ENCODE measurements at regions not wholly inside any gene's neighbourhood (a gene's known extent, or its start where the extent isn't known, plus 50 kb on each side); places are given as distances from the start of the nearest gene placed in this dataset.

GRCh38 chr11:115083144-115083806 lies 404.9 kb downstream of the NXPE2 start:
- H3K36me3 Mint-ChIP-seq (ENCODE audit: insufficient read depth, unreplicated experiment): no peaks in the 10 kb centered on the region
- no peak for TF ChIP-seq CTCF (IDR thresholded peaks at IDR 0.05; ENCODE audit: unreplicated experiment)
- H3K4me3 Mint-ChIP-seq (ENCODE audit: low read depth, unreplicated experiment): no peak overlapping the region
- DNase-seq: no peak
- intact Hi-C loops (cut with micrococcal nuclease; ENCODE audit: unreplicated experiment): no loop called here
- no peaks in the 10 kb centered on the region for H3K27me3 Mint-ChIP-seq (ENCODE audit: unreplicated experiment)
- H3K9me3 Mint-ChIP-seq (ENCODE audit: low read depth, unreplicated experiment): no peaks in the 10 kb centered on the region
- CTCF ChIA-PET: no interaction called here
- H3K27ac Mint-ChIP-seq (ENCODE audit: unreplicated experiment): no peak overlapping the region
- BruUV-seq (replicated peaks): no TSS peak
- no peaks in the 10 kb centered on the region for H3K4me1 Mint-ChIP-seq (ENCODE audit: low read depth, unreplicated experiment)

GRCh38 chr11:115084231-115084630 lies 405.9 kb downstream of the NXPE2 start:
- no peaks in the 10 kb centered on the region for H3K4me1 Mint-ChIP-seq (ENCODE audit: low read depth, unreplicated experiment)
- no peak for DNase-seq
- TF ChIP-seq CTCF (IDR thresholded peaks at IDR 0.05; ENCODE audit: unreplicated experiment): no peak
- H3K4me3 Mint-ChIP-seq (ENCODE audit: low read depth, unreplicated experiment): no peak overlapping the region
- no peaks in the 10 kb centered on the region for H3K36me3 Mint-ChIP-seq (ENCODE audit: insufficient read depth, unreplicated experiment)
- intact Hi-C loops (cut with micrococcal nuclease; ENCODE audit: unreplicated experiment): no loop called here
- H3K27me3 Mint-ChIP-seq (ENCODE audit: unreplicated experiment): no peaks in the 10 kb centered on the region
- no peak overlapping the region for H3K27ac Mint-ChIP-seq (ENCODE audit: unreplicated experiment)
- no TSS peak for BruUV-seq (replicated peaks)
- no peaks in the 10 kb centered on the region for H3K9me3 Mint-ChIP-seq (ENCODE audit: low read depth, unreplicated experiment)
- CTCF ChIA-PET: no interaction called here

- no peak overlapping the region for H3K4me3 Mint-ChIP-seq (ENCODE audit: low read depth, unreplicated experiment)
- H3K9me3 Mint-ChIP-seq (ENCODE audit: low read depth, unreplicated experiment): no peaks in the 10 kb centered on the region
- no peaks in the 10 kb centered on the region for H3K36me3 Mint-ChIP-seq (ENCODE audit: insufficient read depth, unreplicated experiment)
- H3K27me3 Mint-ChIP-seq (ENCODE audit: unreplicated experiment): no peaks in the 10 kb centered on the region
- no peak overlapping the region for H3K27ac Mint-ChIP-seq (ENCODE audit: unreplicated experiment)
- intact Hi-C loops (cut with micrococcal nuclease; ENCODE audit: unreplicated experiment): no loop called here
- no TSS peak for BruUV-seq (replicated peaks)
- CTCF ChIA-PET: no interaction called here
- no peaks in the 10 kb centered on the region for H3K4me1 Mint-ChIP-seq (ENCODE audit: low read depth, unreplicated experiment)
- TF ChIP-seq CTCF (IDR thresholded peaks at IDR 0.05; ENCODE audit: unreplicated experiment): no peak
- no peak for DNase-seq
These were observed 407.3 kb downstream of the NXPE2 start for GRCh38 chr11:115085461-115086210.

- Mint-ChIP-seq H3K4me3 (ENCODE audit: low read depth, unreplicated experiment) (no peak overlapping the region), H3K4me1 (ENCODE audit: low read depth, unreplicated experiment) (no peaks in the 10 kb centered on the region), H3K9me3 (ENCODE audit: low read depth, unreplicated experiment) (no peaks in the 10 kb centered on the region), H3K36me3 (ENCODE audit: insufficient read depth, unreplicated experiment) (no peaks in the 10 kb centered on the region), H3K27ac (ENCODE audit: unreplicated experiment) (no peak overlapping the region), H3K27me3 (ENCODE audit: unreplicated experiment) (no peaks in the 10 kb centered on the region)
- BruUV-seq (replicated peaks): no TSS peak
- CTCF ChIA-PET: no interaction called here
- no peak for TF ChIP-seq CTCF (IDR thresholded peaks at IDR 0.05; ENCODE audit: unreplicated experiment)
- no peak for DNase-seq
- intact Hi-C loops (cut with micrococcal nuclease; ENCODE audit: unreplicated experiment): no loop called here
These were observed 409.5 kb downstream of the NXPE2 start for GRCh38 chr11:115087791-115088190.
